GM18511 (cell line): ENCODE measurements at regions not wholly inside any gene's neighbourhood (a gene's known extent, or its start where the extent isn't known, plus 50 kb on each side); places are given as distances from the start of the nearest gene placed in this dataset.

ENCODE experiments used
- ATAC-seq: cut with Tn5 transposase; IDR thresholded peaks from one replicate; pipeline ENCODE4 v1.9.1; 2021; ENCODE audit warnings: mild to moderate bottlenecking, moderate library complexity; ENCODE audit not compliant: unreplicated experiment

DNA sequence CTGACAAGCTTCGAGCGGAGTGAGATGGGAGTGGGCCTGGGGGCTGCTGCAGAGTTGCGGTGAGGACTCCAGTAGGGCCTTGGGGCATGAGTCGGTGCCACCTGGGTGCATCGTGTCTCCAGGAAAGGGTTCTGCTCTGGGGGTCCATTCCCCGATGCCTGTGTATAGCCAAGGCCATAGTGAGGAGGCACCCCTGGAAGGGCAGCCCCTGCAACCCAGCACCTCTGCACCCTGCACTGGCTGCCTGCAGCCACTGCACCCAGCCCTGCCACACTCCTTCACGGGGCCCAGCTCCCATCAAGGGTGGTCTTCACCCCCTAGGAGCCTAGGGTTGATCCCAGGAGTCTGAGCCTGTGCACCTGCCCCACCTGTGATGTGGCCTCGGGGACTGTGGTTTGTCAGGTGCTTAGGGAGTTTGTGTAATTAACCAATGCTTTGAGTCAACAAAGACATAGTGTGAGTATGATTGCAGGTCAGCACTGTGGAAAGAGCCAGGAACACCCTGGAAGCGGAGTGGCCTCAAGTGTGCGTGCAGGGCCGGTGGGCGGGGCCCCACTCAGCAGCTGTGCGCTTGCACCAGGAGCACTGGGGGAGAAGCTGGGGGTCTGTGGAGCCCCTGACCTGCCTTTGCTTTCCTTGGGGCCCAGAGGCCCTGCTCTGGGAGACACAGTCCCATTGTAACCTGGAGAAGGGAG lies 1299.3 kb downstream of the BRD1 start:
- ATAC-seq, result no peak

DNA sequence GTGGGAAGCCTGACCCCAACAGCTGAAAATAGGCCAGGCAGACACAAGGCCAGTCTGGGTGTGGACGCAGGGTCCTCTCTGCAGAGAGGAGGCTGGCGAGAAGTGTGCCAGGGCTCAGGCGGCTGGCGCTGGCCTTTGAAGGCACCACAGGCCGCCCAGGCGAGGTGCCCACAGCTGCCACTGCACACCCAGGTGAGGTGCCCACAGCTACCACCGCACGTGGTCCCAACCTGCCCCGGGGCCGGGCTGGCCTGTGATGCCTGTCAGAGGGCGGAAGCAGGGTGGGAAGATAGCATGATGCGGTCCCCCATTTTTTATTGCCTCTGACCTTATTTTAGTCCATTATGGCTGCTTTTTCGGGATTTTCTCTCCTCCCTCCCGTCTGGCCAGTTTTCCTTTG lies 1303.9 kb downstream of the BRD1 start:
- ATAC-seq, result no peak

DNA sequence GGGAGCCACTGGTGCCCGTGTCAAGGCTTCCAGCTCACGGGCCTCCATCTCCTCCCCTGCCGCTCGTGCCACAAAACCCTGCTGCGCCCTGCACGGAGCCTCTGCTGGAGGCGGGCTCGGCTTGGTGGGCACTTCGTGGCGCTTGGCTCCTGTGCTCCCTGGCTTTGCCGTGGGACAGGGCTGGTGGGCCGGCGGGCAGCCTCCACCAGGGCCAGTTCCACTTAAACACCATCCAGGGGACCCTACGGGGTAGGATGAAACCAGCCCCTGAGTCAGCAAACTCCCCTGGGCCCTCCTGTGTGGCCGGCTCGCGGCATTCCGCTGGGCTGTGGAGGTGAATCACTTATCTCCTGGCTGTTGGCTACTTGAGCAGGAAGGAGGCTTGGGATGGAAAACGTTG lies 1304.6 kb downstream of the BRD1 start:
- no peak for ATAC-seq

DNA sequence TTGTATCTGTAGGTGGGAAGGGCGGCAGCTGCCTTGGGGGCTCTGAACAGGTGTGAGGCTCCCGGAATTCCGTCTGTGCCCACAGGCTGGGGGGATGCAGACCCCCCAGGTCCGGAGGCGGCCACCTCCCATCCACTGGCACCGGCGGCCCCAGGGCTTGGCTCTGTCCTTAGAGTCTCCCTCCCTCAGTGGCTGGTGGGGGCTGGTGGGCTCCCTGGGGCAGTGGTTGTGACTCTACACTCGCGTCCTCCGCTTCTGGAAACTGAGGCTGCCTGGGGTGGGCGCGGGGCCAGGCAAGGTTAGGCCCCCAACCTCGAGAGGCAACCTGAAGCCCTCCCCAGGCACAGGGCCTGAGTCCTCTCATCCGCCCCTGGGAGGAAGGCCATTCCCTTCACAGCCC lies 1305.4 kb downstream of the BRD1 start:
- no peak for ATAC-seq

DNA sequence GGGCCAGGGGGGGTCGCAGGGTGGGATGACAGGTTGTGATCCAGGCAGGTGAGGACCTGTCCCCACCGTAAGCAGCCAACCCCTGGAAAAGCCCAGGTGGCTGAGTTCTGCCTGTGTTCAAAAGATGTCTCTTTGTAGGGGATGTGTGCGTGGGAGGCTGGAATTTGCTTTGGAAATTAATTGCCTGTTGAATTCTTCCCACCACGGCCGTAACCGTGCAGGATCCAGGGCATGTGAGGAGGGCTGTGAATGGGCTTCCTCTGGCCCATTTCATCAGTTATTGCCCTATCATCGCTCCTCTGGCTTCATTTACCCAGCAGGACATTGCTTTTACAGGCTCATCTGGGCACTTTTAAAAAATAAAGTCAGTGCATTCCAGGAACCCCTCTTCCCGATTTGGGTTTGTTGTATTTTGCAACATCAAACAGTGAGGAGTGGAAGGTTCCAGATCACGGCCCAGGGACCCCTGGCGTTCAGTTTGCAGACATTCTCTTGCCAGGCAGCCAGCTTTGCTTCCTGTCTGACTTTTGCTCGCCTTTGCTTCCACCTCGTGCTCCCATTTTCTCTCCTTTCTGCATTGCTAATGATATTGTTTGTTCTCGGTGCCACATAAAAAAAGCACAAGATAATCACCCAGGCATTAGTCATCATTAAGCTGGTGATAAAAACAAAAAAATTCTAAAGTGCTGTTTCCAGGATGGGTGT lies 1306.6 kb downstream of the BRD1 start:
- no peak for ATAC-seq

DNA sequence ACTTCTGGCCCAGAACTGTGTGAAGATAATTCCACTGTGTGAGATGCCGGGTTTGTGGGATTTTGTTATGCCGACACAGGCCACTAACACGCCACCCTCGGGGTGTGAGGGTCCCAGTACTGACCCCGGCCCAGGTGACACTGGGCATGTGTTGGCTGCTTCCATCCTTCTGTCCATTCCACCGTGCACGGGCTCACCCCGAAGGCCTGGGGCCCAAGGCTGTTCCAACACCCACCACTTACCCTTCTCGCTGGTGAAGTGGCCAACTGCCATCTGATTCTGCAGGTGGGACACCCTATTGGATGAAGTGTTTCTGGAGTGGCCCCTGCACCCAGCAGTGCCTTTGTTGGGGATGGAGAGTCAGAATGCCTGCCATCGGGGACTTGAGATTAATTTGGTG lies 1307.5 kb downstream of the BRD1 start:
- ATAC-seq, result no peak

DNA sequence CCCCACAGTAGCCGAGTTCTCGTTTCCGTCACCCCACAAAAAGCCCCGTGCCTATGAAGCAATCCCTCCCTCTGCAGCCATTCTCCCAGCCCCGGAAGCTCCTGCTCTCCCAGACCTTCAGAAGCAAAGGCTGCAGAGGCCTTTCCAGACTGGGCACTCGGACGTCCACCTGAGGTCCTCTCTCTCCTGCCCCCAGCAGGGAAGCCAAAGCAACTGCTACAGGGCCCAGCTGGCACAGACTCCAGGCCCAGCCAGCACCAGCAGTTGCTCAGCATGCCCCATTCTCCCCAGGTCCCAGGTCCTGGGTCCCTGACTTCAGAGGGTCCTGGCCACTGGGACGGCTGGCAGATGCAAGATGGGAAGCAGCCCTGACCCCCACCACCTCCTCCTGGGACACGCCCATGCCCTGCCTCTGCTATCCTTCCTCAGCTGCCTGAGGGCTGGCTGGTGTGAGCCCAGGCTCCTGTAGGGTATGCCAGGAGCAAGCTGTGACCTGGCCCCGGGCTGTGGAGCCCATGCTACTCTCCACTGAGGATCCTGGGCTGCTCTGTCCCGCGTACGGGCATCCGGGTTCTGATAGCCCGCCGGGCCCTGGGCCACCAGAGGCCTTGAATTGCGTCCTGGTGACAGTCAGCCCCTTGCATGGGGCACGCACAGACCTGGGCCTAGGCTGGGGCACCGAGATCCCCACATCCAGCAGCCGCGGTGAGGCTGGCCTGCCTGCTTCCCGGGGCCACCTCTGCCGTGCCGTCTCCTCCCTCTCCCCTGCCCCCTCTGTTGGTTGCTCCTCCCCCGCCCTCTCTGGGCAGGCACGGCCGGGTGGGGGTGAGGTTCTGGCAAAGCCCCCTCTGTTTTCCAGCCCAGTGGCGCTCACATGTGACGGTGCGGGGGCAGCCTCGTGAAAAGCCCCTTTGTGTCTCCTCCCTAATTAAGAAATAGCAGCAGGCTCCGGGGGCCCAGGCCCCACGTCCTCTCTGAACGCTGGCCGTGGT lies 1310.3 kb downstream of the BRD1 start:
- no peak for ATAC-seq

DNA sequence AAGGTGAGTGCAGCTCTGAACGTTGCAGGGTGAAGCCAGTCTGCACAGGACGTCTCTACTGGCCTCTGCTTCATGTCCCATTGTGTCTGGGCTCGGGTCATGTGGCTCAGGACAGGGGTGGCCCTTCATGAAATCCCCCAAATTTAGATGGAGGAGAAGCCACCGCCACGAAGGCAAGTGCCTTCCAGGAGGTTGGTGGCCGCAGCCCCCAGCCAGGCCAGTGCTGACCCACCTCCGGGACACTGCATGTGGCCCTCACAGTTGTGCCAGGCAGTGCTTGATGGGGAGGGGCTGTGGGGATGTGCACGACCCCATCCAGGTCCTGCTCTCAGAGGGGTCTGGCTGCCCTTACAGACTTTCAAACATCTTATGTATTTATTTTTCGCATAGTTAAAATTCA lies 1311.1 kb downstream of the BRD1 start:
- no peak for ATAC-seq

DNA sequence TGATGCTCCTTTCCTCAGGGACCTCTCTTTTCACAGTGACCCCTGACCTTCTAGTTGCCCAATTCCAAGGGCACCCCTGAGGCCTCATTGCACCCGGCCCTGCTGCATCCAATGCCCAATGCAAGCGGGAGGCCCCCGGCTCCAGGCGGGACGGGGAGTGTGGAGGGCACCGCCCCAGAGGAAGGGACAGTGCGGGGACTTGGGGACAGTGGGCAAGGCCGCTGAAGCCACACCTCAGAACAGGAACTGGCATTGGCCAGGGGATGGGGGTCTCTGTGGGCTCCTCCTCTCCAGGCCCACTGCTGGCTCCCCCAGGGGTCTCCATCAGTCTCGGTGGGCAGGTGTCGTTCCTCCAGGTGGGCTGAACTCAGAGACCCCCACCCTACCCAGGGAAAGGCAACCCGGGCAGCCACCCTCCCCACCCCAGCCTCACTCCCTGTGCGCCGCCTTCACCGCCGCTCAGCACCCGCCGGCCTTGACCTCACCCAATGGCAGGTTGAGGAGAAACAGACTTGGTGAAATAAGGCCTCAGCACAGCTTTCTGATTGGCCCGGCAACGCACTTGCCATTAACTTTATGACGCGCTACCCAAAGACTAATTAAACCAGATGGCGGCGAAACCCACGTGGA lies 1312.0 kb downstream of the BRD1 start:
- no peak for ATAC-seq

DNA sequence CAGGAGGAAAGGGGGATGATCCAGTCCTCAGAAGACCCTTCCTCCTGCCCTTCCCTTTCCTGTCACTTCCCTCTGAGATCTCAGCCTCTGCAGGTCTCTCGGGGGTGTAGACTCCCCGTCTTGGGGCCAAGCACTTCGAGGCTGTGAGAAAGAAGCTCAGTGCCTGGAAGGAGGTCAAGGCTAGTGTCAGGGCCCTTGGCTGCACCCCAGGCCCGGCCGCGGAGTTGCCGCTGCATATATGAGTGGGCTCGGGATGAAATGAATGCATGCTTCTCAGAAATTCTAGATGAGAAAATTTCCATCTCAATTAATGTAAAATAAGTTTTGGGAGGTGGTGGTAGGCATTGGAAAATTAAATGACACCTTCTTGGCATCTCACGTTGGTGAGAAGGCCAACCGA lies 1313.7 kb downstream of the BRD1 start:
- ATAC-seq, result no peak

DNA sequence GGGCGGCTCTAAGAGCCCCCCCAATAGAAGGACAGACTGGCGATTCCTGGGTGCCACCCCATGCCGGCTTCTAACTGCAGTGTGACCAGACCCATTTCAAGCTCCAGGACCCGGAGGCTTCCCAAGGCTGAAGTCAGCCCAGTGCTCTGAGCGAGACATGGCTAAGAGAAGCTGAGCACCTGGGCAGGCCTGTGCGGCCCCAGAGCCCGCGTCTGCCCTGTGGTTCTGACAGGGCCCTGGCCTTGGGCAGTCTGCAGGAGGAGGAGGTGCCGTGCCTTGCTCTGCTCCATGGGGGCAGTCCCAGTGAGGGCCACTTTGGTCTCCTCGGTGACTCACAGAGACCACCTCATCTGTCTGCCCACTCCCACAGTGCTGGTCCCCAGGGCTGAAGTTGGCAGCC lies 1314.2 kb downstream of the BRD1 start:
- ATAC-seq, result no peak

DNA sequence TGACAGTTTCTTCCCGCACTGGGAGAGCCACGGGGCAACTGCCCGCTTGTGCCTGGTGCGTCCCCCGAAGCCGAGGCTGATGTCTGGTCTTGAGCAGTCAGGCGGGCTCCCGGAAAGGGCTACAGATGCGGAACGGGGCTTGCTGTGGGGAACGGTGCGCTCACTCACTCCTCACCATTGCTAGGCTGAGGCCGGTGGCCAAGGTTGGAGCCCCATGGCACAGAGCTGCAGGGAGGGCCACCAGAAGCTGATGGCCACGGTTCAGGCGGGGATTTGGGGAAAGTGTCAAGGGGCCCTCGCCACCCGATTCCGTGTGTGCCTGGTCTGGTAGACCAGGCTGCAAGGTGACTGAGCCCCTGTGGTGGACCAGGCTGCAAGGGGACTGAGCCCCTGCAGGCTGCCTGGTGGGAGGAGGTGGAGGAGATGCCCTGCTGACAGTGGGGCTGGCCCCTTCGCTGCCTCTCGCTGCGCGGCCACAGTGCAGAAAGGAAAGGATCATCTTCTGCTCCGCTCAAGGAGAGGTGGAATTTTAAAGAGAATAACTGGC lies 1315.8 kb downstream of the BRD1 start:
- ATAC-seq, result no peak

DNA sequence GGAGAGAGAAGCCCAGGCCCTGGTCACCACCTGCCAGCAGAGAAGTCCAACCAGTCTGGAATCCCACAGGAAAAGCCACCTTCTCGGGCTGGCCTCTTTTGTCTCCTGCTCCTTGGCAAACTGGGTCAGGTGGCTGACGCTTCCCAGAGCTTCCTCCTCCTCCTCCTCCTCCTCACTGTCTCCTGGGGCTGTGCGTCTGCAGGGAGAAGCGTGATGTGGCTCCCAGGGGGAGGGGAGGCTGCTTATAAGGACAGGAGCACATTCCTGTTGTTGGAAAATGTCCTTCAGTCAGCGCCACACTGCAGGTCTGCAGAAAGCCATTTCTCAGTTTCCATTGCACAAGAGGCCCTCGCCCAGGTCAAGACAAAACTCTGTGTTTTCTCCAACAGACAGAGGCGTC lies 1316.5 kb downstream of the BRD1 start:
- ATAC-seq, result no peak

DNA sequence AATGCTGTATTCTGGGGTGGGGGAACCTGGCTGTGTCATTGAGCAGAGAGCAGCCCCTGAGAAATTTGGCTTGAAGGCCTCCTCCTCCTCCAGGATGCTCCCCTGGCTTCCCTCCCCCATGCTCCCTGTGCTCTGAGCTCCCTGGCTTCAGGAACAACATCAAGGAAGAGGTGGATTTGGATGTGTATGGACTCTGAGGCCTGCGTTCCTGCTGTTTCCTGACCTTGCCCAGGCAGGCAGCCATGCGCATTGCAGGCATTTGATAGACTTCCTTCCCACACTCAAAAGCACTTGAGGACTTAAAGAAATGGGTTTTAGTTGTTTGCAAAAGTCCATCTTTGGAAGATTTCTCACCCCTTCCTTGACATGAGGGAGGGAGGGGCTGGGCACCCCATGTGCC lies 1317.1 kb downstream of the BRD1 start:
- no peak for ATAC-seq

DNA sequence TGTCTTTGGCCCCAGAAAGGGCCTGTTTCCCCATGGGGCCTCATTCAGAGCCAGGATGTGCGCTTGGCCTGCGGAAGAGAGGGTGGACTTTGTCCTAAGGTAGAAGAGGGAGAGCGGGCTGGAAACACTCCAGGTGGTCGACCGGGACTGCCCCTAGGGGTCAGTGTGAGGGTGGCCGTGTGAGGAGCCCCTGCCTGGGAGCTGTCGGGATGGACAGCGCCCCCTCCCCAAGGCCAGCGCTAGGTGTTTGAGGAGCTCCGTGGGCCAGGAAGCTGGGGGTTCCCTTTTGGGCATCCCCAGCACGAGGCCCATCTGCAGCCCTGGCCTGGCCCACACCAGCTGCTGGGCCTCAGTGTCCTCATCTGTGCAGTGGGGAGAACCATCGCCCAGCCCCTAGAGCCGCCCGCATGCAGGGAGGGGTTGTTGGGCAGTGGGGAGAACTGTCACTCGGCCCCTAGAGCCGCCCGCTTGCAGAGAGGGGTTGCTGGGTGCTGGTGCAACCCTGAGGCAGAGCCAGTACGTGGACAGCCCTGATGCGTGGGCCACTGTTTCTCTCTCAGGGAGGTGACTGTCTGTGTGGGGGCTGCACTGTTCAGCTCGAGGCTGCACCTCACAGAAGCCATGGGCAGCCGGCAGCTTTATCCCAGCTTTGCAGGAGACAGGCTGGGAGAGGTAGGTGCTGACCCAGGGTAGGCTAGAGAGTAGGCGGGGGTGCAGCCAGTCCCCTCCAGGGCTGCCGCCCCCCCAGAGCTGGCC lies 1319.9 kb downstream of the BRD1 start:
- no peak for ATAC-seq

DNA sequence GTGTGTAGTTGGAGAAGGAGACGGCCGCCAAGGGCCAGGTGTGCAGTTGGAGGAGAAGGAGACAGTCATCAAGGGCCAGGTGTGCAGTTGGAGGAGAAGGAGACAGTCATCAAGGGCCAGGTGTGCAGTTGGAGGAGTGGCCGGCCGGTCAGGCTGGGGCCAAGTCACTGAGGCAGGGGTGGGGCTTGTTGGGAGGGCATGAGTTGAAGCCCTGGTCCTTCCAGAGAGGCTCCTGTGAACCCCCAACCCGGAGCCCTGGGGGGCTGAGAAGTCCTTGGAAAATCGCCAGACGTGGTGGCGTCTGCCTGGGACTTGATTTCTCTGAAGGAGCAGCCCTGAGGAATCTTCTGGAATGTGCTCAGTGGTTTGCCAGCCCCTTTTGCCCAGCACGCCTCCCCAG lies 1320.5 kb downstream of the BRD1 start:
- no peak for ATAC-seq

DNA sequence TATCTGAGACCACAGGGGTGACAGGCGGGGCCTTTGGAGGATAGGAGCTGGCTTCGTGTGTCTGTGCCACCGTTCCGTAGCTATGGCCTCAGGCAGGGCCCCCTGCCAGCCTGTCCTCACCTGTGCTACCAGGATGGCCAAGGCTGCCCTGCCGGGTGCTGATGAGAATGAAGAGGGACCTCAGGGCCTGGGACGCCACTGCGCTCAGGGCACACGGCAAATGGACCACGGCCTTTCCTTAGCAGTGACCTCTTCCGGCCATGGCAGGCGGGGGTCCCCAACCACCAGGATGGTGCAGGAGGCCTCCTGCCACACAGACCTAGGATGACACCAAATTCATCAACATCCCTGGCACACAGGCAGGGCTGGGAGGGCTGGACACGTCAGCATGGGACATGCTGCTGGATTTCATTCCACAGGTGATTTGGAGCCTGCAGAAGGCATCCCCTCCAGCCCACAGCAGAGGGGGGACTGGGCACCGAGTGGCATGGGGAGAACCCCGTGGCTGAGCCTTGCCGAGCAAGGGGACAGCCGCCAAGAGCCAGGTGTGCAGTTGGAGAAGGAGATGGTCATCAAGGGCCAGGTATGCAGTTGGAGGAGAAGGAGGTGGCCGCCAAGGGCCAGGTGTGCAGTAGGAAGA lies 1321.0 kb downstream of the BRD1 start:
- no peak for ATAC-seq

DNA sequence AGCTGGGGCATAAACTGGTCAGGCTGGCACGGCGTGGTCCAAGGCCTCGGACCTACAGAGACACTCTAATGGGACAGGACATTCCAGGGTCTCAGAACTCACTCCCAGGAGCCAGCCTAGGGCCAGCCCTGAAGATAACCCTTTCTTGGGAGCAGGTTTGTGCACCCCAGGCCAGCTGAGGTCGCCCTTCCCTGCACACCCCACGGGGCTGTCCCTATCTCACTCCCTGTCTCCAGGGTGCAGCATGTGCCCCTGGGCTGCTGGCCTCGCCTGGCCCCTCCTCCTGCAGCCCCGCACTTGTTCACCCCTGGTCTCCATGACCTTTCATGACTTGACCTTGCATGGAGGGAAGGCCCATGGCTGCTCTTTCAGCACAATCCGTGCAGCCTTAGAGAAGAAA lies 1321.8 kb downstream of the BRD1 start:
- no peak for ATAC-seq

DNA sequence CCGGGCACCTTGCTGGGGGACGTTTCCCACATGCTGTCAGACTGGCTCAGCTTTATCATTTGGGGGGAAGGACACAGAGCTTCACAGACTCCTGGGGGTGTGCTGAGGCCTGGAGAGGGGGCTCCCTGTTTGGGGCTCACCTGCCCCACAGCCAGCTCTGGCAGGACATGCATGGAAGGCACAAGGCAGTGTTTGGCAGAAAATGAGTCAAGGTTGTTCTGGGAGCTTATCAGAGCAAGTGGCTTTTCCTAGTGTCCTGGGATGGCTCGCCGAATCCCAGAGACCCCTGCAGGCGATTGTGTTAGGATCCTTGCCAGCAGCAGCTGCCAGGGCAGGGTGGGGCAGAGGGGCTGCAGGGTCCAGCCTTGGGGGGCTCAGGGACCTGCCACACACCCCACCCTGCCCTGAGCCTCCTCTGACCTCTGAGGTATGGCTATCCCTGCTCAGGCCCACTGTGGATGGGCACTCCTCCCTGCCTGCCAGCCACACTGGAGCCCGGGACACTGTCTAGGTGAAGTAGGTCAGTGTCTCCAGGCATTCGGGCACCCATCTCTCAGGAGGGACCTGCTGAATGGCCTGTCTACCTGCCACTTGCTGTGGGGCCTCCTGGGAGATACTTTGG lies 1323.0 kb downstream of the BRD1 start:
- ATAC-seq, result no peak
